Small intestine (tissue), 7 donors: ENCODE measurements at regions not wholly inside any gene's neighbourhood (a gene's known extent, or its start where the extent isn't known, plus 50 kb on each side); places are given as distances from the start of the nearest gene placed in this dataset.

Experiments
- DNase-seq, 2 donors: peaks; one replicate each; pipeline versions ENCODE4 v3.0.0 to v3.0.0-alpha.2; 2013
- FAIRE-seq: peaks from 2 replicates; lab custom pipeline; 2012; peaks lifted over from hg19 to GRCh38; lab: Jason Lieb, UNC
- H3K27ac ChIP-seq, 3 donors: one replicate each; pipeline ENCODE4 v1.5.1; 2013; ENCODE audit warnings: low read length in 2 of 3, mild to moderate bottlenecking in 2 of 3, control low read depth in 1 of 3, inconsistent platforms in 1 of 3, low read depth in 1 of 3, moderate library complexity in 1 of 3
- H3K27me3 ChIP-seq, 3 donors: one replicate each; pipeline ENCODE4 v1.6.1; 2013; ENCODE audit warnings: low read length in 3 of 3, inconsistent platforms in 1 of 3; ENCODE audit not compliant: control insufficient read depth in 3 of 3, insufficient read depth in 3 of 3
- H3K36me3 ChIP-seq, 3 donors: one replicate each; pipeline ENCODE4 v1.6.1; 2013; ENCODE audit warnings: low read length in 3 of 3, inconsistent platforms in 1 of 3, low read depth in 1 of 3, mild to moderate bottlenecking in 1 of 3, moderate library complexity in 1 of 3; ENCODE audit not compliant: control insufficient read depth in 3 of 3, insufficient read depth in 2 of 3
- H3K4me1 ChIP-seq, 3 donors: one replicate each; pipeline ENCODE4 v1.6.1; 2013; ENCODE audit warnings: low read length in 2 of 3, inconsistent platforms in 1 of 3, low read depth in 1 of 3, mild to moderate bottlenecking in 1 of 3, moderate library complexity in 1 of 3; ENCODE audit not compliant: control insufficient read depth in 3 of 3, insufficient read depth in 2 of 3
- H3K4me3 ChIP-seq, 3 donors: one replicate each; pipeline ENCODE4 v1.5.1; 2013; ENCODE audit warnings: low read length in 3 of 3, control low read depth in 1 of 3, inconsistent platforms in 1 of 3, low read depth in 1 of 3, mild to moderate bottlenecking in 1 of 3, moderate library complexity in 1 of 3
- H3K9me3 ChIP-seq, 2 donors: one replicate each; pipeline ENCODE4 v1.6.1; 2013; ENCODE audit warnings: low read depth in 1 of 2, low read length in 1 of 2; ENCODE audit not compliant: control insufficient read depth in 2 of 2, insufficient read depth in 1 of 2
- WGBS, 3 donors: extraction: QIAGEN DNeasy Blood & Tissue Kit; methylation state at CpG; one replicate each; pipeline ENCODE4 v1.1.7; 2013; 5-methylcytosine and 5-hydroxymethylcytosine counted together
- donor health status: healthy with polysubstance abuse.
- donor health status: control.
- donor health status: control.
- donor health status: Bipolar disorder and iron deficiency.
- donor health status: healthy.

GRCh38 chr14:58963873-58964597, 224.4 kb upstream of the DAAM1 start:
- WGBS, 3 donors = 84 to 93% (median 90%) methylated on average over 5 of the region's 5 CpGs
- Histone ChIP-seq H3K27me3 (no peaks in the 10 kb centered on the region), H3K4me3 (no peak overlapping the region), H3K4me1 (no peaks in the 10 kb centered on the region), H3K27ac (no peak overlapping the region), H3K36me3 (no peaks in the 10 kb centered on the region), H3K9me3 (no peaks in the 10 kb centered on the region)
- FAIRE-seq (no peak), DNase-seq (no peak)

DNA sequence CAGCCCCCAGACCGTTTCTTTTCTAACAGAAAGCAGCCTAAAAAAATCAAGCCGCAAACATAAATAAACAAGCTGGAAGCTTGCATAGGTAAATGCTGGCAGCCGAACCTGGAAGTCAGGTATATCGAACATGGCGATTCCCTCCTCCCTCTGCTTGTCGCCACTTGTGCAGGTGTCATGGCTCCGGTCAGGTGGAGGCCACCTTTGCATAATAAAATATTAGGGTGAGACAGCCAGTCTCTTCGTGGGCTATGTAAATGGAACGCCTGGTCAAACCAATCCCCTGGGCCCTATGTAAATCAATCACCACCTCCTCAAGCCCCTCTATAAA, 223.9 kb upstream of the DAAM1 start:
- Histone ChIP-seq H3K9me3 (no peaks in the 10 kb centered on the region), H3K4me3 (no peak overlapping the region), H3K36me3 (no peaks in the 10 kb centered on the region), H3K4me1 (no peaks in the 10 kb centered on the region), H3K27me3 (no peaks in the 10 kb centered on the region), H3K27ac (no peak overlapping the region)
- FAIRE-seq (no peak), DNase-seq (no peak)
- 89 to 95% (median 91%) methylated on average over 9 of the region's 9 CpGs for WGBS, 3 donors

GRCh38 chr14:58965601-58966000, 222.9 kb upstream of the DAAM1 start:
- H3K27me3 ChIP-seq = no peaks in the 10 kb centered on the region
- no peaks in the 10 kb centered on the region for H3K4me1 ChIP-seq
- WGBS, 3 donors = 66 to 74% (median 72%) methylated on average over 1 of the region's 1 CpG
- H3K9me3 ChIP-seq = no peaks in the 10 kb centered on the region
- no peaks in the 10 kb centered on the region for H3K36me3 ChIP-seq
- DNase-seq = no peak
- FAIRE-seq = no peak
- no peak overlapping the region for H3K27ac ChIP-seq
- H3K4me3 ChIP-seq = no peak overlapping the region

- Histone ChIP-seq H3K27me3 (no peaks in the 10 kb centered on the region), H3K9me3 (no peaks in the 10 kb centered on the region), H3K4me1 (no peaks in the 10 kb centered on the region), H3K4me3 (no peak overlapping the region), H3K36me3 (no peaks in the 10 kb centered on the region), H3K27ac (no peak overlapping the region)
- FAIRE-seq (no peak), DNase-seq (no peak)
- 76 to 88% (median 83%) methylated on average over 4 of the region's 4 CpGs for WGBS, 3 donors
Measured at GRCh38 chr14:58966997-58967396, 221.5 kb upstream of the DAAM1 start.

- 81 to 84% (median 83%) methylated on average over 10 of the region's 10 CpGs for WGBS, 3 donors
- H3K27ac ChIP-seq = no peak overlapping the region
Measured at GRCh38 chr14:58969951-58970751, 218.3 kb upstream of the DAAM1 start.

GRCh38 chr14:58972233-58973017, 216.0 kb upstream of the DAAM1 start:
- Histone ChIP-seq H3K36me3 (no peaks in the 10 kb centered on the region), H3K27me3 (no peaks in the 10 kb centered on the region), H3K9me3 (no peaks in the 10 kb centered on the region), H3K27ac (no peak overlapping the region), H3K4me3 (no peak overlapping the region), H3K4me1 (no peaks in the 10 kb centered on the region)
- no peak for DNase-seq
- WGBS, 3 donors = 49 to 69% (median 61%) methylated on average over 7 of the region's 7 CpGs
- FAIRE-seq = no peak

More at GRCh38 chr14:58969951-58970751, 218.3 kb upstream of the DAAM1 start:
- H3K27me3 ChIP-seq = no peaks in the 10 kb centered on the region
- no peaks in the 10 kb centered on the region for H3K4me1 ChIP-seq
- H3K9me3 ChIP-seq = no peaks in the 10 kb centered on the region
- DNase-seq (no peak), FAIRE-seq (no peak)
- H3K36me3 ChIP-seq = no peaks in the 10 kb centered on the region
- H3K4me3 ChIP-seq = no peak overlapping the region

GRCh38 chr14:58977366-58977765, 211.1 kb upstream of the DAAM1 start:
- no peak for FAIRE-seq
- DNase-seq = no peak
- Histone ChIP-seq H3K27me3 (no peaks in the 10 kb centered on the region), H3K4me1 (peaks cover 0 to 3% (median 0%) of the 10 kb centered on the region in 3 donors), H3K4me3 (no peak overlapping the region), H3K36me3 (no peaks in the 10 kb centered on the region), H3K9me3 (no peaks in the 10 kb centered on the region), H3K27ac (no peak overlapping the region)
- WGBS, 3 donors = 82 to 94% (median 82%) methylated on average over 2 of the region's 2 CpGs

- Histone ChIP-seq H3K9me3 (no peaks in the 10 kb centered on the region), H3K27ac (no peak overlapping the region), H3K27me3 (no peaks in the 10 kb centered on the region), H3K4me3 (no peak overlapping the region), H3K4me1 (peaks cover 0 to 3% (median 0%) of the 10 kb centered on the region in 3 donors), H3K36me3 (no peaks in the 10 kb centered on the region)
- no peak for DNase-seq
- FAIRE-seq = no peak
- 58 to 75% (median 72%) methylated on average over 4 of the region's 4 CpGs for WGBS, 3 donors
Measured at GRCh38 chr14:58978343-58978742, 210.1 kb upstream of the DAAM1 start.
